Mammary epithelial cell (primary cell): ENCODE measurements at regions not wholly inside any gene's neighbourhood (a gene's known extent, or its start where the extent isn't known, plus 50 kb on each side); places are given as distances from the start of the nearest gene placed in this dataset.

Source experiments
- EZH2 ChIP-seq: IDR thresholded peaks from 2 replicates; pipeline ENCODE4 v1.6.1; 2012; ENCODE audit warnings: low read length, inconsistent platforms, borderline replicate concordance
- TF ChIP-seq, protein P1 (sequence below), 2 donors: IDR thresholded peaks in 1 of 2; conservative IDR thresholded peaks in 1 of 2; 2 replicates each; pipeline ENCODE4 v1.5.1; 2011 to 2012; ENCODE audit warnings: inconsistent platforms in 2 of 2, low read length in 2 of 2, mild to moderate bottlenecking in 2 of 2, control low read depth in 1 of 2, low read depth in 1 of 2; ENCODE audit not compliant: insufficient read depth in 1 of 2; ENCODE audit errors: extremely low read depth in 1 of 2

DNA sequence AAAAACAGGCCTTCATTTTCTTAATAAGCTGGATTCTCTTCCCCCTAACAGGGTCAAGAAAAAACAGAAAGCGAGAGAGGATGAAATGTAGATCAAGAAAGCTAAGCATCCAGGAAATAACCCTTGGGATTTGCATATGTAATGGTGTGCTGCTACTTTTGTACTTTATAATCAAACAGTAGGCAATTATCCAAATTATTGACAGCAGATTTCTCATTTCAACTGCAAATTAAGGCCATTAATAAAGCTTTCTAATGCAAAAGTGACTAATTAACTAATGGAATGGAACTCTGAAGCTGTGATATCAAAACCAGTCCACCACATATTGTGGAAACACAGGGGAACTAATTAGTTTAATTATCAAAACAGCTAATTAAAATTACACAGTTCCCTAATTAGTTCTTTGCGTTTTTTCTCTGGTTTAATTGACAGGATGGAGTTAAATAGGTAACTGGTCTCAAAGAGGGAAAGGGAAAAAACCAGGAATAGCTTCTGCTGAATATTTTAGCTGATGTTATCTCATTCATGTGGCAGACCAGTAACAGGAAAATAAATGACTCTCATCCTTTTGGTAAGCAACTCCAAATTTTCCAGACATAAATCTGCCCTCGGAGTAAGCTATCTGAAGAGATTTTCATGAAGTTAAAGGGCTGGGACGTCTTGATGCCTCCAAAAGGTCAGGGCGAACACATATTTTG, 182.7 kb upstream of the LMO3 start:
- no peak for TF ChIP-seq EZH2
- TF ChIP-seq, protein P1, sequence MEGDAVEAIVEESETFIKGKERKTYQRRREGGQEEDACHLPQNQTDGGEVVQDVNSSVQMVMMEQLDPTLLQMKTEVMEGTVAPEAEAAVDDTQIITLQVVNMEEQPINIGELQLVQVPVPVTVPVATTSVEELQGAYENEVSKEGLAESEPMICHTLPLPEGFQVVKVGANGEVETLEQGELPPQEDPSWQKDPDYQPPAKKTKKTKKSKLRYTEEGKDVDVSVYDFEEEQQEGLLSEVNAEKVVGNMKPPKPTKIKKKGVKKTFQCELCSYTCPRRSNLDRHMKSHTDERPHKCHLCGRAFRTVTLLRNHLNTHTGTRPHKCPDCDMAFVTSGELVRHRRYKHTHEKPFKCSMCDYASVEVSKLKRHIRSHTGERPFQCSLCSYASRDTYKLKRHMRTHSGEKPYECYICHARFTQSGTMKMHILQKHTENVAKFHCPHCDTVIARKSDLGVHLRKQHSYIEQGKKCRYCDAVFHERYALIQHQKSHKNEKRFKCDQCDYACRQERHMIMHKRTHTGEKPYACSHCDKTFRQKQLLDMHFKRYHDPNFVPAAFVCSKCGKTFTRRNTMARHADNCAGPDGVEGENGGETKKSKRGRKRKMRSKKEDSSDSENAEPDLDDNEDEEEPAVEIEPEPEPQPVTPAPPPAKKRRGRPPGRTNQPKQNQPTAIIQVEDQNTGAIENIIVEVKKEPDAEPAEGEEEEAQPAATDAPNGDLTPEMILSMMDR (conservative IDR thresholded peaks at IDR 0.05 in 1 of 2, IDR thresholded peaks at IDR 0.05 in 1 of 2; ENCODE audit: extremely low read depth in 1 of 2, insufficient read depth in 1 of 2, low read depth in 1 of 2, low read length in 2 of 2): no peak
